ENCODE measurements at regions not wholly inside any gene's neighbourhood (a gene's known extent, or its start where the extent isn't known, plus 50 kb on each side); places are given as distances from the start of the nearest gene placed in this dataset.
"Not testable (repeated sequence)": the region's sequence is repeated elsewhere in the genome, so short reads cannot be mapped to it uniquely, and the experiment has no call there.

DNA sequence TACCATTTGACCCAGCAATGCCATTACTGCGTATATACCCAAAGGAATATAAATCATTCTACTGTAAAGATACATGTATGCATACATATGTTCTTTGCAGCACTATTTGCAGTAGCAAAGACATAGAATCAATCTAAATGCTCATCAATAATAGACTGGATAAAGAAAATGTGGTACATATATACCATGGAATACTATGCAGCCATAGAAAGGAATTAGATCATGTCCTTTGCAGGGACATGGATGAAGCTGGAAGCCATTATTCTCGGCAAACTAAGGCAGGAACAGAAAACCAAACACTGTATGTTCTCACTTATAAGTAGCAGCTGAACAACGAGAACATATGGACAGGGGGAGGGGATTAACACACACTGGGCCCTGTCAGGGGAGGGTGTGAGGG, 54.8 kb upstream of the ZNF30 start:
- not testable (repeated sequence) for DNase-seq

DNA sequence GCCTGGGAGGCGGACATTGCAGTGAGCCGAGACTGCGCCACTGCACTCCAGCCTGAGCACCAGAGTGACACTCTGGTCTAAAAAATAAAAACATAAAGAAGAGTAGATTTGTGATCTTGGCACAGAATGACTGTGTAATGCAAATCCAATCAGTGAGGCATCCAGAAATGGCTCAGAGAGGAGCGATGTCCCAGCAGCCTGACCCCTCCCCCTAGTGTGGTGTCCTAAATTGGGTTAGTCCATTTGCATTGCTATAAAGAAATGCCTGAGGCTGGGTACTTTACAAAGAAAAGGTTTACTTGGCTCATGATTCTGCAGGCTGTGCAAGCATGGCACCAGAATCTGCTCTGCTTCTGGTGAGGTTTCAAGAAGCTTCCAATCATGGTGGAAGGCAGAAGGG, 59.1 kb upstream of the ZNF30 start:
- no peak for DNase-seq

DNA sequence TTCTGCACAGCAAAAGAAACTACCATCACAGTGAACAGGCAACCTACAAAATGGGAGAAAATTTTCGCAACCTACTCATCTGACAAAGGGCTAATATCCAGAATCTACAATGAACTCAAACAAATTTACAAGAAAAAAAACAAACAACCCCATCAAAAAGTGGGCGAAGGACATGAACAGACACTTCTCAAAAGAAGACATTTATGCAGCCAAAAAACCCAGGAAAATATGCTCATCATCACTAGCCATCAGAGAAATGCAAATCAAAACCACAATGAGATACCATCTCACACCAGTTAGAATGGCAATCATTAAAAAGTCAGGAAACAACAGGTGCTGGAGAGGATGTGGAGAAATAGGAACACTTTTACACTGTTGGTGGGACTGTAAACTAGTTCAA, 61.5 kb upstream of the ZNF30 start:
- DNase-seq: not testable (repeated sequence)

DNA sequence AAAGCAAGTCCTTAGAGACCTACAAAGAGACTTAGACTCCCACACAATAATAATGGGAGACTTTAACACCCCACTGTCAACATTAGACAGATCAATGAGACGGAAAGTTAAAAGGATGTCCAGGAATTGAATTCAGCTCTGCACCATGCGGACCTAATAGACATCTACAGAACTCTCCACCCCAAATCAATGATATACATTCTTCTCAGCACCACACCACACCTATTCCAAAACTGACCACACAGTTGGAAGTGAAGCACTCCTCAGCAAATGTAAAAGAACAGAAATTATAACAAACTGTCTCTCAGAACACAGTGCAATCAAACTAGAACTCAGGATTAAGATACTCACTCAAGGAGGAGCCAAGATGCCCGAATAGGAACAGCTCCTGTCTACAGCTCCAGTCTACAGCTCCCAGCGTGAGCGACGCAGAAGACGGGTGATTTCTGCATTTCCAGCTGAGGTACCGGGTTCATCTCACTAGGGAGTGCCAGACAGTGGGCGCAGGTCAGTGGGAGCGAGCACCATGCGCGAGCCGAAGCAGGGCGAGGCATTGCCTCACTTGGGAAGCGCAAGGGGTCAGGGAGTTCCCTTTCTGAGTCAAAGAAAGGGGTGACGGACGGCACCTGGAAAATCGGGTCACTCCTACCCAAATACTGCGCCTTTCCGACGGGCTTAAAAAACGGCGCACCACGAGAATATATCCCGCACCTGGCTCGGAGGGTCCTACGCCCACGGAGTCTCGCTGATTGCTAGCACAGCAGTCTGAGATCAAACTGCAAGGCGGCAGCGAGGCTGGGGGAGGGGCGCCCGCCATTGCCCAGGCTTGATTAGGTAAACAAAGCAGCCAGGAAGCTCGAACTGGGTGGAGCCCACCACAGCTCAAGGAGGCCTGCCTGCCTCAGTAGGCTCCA, 66.6 kb upstream of the ZNF30 start:
- DNase-seq: peak; percentile 13

DNA sequence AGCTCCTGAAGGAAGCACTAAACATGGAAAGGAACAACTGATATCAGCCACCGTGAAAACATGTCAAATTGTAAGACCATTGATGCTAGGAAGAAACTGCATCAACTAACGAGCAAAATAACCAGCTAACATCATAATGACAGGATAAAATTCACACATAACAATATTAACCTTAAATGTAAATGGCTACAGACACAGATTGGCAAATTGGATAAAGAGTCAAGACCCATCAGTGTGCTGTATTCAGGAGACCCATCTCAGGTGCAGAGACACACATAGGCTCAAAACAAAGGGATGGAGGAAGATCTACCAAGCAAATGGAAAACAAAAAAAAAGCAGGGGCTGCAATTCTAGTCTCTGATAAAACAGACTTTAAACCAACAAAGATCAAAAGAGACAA, 67.4 kb upstream of the ZNF30 start:
- not testable (repeated sequence) for DNase-seq

DNA sequence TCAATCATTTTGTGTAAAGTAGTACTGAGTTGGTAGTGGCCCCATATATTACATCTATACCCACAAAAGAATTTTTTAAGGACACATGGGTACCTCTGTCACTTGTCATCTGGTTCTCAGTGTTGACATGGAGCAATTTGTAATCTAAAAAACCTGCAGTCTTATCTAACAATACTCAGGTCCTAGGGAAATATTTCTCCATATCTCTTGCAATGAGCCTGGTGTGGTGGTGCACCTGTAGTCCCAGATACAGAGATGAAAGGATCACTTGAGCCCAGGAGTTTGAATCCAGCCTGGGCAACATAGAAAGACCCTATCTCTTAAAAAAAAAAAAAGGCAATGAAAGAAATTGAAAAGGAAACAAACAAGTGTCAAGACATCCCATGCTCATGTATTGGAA, 70.7 kb upstream of the ZNF30 start:
- no peak for DNase-seq

DNA sequence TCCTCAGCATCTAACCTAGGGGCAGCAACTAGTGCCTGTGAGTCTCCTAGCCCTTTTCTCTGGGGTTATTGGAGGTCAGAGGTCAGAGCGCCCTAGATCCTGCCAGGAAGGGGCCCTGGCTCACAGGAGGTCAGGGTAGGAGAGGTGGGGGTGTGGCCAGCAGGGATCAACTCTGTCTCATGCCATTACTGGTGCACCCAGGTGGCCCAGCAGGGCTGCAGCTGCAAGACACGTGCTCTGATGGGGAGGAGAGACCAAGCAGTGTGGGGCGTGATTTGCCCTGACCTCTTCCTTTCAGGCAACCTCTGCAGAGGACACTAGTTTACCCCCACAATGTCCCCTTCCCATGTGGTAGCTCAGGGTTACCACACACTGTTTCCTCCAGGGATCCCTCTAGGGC, 73.3 kb upstream of the ZNF30 start:
- no peak for DNase-seq

DNA sequence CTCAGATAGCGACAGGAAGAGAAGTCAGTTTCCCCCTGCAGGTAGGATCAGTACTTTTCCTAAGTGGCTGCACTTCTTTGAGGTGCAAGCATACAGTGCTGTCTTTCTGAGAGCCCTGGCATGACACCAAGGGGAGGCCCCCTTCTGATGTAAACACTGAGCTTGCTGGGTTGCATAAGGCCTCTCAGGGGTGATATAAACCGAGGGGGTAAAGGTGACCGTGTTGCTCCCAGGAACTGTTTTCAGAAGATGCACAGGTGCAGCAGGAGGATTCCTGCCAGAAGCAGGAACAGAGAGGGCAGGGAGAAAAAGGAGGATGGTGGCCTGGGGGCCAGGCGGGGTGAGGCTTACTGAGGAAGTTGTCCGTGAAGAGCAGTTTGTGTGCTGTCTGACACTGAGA, 74.0 kb upstream of the ZNF30 start:
- DNase-seq: no peak

DNA sequence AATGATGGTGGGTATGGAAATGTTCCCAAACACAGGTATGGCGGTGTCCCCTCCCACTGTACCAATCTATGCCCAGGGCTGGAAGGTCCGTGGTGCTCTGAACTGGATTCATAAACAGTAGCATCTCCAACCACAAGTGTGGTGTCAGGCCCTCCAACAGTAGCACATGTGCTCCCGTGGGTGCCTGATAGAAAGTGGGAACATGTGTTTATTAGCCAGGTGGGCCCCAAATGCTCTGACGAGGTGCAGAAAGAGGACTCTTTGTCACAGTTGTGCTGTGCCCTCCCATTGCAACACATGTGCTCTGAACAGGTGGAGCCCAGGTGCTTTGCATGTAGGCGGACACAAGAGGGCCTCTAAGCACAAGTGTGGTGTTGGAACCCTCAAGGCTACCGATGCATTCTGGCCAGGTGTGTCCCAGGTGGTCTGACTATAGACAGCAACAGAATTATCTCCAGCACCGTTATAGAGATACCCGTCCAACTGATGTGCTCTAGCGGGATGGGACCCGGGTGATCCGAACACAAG, 75.4 kb upstream of the ZNF30 start:
- DNase-seq: no peak

DNA sequence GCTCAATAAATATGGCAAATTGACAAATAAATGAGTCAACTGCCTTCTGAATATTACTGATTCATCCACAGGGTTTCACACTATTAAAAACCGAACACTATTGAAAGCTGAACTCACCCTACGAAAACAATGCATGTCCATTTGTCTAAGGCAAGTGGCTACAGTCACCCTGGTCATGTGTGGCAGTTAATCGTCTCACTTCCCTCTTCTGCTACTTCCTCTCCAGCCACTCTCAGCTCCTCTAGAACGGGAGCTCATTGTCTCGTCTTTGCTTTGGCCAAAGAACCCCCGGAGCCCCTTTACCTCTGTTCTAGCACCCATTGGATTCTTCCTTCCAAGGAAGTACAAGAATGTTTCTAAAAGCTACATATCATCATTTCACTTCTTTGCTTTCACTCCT, 74.4 kb upstream of the ZNF599 start:
- no peak for DNase-seq

DNA sequence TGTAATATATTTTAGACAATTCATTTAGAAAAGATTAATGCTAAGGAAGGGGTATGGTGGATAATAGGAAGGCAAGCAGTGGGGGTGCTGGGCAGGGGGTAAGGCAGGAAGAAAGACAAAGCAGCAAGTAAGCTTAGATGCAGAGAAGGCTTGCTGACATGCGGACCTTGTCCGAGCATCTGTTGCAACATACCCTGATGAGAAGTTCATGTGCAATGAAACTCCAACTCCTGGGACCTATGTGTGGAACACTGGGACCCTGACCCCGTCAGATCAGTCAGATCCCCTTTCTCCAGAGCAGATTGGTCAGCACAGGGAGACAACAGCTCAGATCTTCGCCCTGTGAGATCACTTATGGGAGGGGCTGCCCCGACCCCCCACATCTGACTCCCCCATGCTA, 71.3 kb upstream of the ZNF599 start:
- no peak for DNase-seq

DNA sequence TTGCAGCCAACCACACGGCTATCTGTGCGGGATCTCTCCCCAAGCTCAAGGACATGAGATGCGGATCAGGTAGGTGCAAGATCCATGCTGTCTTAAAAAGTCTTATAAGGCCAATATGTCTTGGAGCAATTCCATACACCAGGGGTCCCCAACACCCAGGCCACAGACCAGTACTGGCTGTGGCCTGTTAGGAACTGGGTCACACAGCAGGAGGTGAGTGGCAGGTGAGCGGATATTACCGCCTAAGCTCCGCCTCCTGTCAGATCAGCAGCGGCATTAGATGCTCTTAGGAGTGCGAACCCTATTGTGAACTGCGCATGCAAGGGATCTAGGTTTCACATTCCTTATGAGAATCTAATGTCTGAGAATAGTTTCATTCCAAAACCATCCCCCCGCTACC, 68.8 kb upstream of the ZNF599 start:
- DNase-seq: no peak

DNA sequence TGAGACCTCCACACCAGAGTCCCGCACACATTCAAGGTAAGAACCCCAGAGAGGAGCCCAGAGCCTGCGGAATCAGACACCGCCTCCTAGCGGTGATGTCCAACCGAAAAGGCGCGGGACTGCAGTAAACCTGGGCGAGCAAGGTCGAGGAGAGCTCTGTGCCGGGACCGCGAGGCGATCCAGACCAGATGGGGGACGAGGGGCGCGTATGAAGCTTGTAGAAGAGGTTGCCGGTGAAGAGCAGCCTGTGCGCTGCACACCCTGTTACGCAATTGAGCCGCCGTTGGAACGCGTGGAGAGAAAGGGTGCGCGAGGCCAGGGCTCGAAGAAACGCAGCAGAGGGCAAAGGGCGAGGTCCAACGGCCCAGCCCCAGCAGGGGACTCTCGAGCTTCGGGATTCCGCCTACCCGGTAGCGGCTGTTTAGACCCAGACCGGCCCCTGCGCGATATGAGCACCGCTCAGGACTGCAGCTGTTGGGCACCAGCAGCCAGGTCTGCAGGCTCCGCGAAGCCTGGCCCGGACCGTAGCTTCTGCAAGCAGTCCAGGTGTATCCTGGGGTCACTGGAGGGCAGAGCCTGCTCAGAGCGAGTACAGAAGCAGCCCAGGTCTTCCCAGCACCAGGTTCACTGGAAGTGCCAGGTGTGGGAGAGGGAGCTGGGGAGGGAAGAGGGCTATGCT, 65.9 kb upstream of the ZNF599 start:
- peak; percentile 44 for DNase-seq

DNA sequence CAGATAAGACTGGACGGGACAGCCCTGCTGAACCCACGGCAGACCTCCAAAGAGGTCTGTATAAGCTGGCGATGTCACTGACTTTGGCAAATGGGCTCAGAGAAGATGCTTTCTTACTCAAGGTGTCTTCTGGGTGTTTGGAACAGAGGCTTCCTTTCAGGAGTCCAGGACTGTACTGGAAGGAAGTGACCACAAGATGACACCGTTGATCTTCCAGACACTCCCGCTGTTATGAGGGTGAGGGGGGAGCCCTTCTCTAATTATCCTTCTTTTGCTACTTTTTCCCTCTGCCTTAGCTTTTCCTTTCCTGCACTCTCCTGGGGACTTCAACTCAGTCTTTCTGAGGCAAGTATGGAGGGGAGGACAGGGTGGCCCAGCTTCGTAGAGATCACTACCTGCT, 65.2 kb upstream of the ZNF599 start:
- DNase-seq: no peak

DNA sequence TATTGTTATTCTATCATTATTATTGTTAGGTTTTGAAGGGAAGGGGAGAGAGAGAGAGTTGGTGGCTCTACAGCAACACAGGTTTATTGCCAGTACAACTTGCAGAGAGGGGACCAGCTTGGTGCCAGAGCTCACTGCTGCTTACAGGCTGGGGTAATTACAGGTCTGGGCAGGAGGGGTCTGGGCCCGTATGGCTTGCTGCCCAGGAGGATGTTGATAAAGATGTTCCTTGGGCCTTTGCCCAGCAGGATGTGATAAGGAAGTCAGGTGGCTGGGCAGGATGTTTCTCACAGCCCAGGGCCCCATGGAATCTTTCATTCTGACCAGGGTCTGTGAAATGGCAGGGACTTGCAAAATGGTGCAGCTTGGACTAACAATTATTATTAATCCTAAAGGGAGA, 64.2 kb upstream of the ZNF599 start:
- no peak for DNase-seq

DNA sequence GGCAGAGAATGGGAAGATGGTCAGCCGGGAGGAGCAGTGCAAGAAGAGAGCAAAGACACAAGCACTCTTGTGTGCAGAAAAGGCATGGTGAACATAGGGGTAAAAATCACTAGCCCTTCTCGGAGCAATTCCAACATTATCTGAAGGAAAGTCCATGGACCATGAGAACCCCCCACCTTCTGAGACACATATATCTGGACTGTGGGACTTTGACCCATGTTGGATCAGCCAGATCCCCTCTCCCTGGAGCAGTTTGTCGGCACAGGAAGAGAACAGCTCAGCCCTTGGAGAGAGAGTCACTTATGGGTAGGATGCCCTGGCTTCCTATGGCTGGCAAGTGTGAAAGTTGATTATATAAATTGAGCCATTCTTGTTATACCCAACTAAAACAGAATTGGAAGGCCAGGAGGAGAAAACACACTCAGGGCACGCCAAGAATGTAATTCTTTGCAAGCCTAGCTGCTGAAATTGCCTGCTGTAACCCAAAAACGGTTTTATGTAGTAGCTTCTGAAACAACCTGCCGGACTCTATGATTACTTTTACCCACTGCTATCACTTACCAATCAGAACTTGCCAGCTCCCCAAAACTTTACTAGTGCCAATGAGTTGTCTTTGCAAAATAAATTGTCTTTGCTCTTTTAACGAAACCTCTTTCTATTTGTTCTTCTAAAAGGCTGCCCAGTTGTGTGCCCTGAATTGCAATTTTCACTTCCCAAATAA, 62.8 kb upstream of the ZNF599 start:
- no peak for DNase-seq

DNA sequence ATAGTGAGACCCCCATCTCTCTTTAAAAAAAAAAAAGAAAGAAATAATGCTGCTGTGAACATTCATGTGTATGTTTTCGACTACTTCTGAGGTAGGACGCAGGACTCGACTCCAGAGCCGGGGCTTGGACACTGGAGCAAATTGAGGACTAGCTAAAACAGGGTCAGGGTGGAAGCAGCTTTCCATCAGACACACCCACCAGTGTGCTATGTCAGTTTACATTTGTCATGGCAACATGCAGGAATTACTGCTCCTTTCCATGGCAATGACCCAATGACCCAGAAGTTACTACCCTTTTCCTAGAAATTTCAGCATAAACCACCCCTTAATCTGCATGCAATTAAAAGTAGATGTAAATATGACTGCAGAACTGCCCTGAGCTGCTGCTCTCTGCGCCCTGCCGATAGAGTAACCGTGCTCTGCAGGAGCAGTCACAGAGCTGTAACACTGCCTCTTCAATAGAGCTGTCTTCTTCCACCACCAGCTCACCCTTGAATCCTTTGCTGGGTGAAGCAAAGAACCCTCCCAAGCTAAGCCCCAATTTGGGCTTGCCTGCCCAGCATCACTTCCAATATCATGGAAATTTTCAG, 61.6 kb upstream of the ZNF599 start:
- DNase-seq: no peak

DNA sequence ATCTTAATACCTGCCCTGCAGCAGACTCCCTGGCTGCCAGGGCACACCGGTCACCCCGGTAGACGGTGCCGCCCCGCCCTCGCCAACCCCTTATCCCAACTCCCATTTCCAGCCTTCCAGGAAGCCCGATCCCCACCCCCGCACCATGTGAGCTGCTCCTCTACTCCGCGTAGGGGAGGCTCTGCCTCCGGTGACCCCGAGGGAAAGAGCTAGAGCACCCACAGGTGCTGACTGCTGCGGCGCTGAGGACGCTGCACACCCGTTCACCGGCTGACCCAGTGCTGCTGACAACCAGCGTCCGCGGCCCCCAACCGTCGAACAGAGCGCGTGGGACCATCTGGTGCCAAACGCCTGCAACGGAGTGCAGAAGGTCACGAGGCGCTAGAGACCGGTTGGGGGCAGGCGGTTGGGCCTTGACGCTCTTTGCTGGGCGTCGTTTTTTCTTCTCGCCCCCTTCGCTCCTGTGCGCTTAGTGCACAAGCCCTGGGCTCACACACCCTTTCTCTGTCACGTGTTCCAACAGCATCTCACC, 59.6 kb upstream of the ZNF599 start:
- DNase-seq: no peak

DNA sequence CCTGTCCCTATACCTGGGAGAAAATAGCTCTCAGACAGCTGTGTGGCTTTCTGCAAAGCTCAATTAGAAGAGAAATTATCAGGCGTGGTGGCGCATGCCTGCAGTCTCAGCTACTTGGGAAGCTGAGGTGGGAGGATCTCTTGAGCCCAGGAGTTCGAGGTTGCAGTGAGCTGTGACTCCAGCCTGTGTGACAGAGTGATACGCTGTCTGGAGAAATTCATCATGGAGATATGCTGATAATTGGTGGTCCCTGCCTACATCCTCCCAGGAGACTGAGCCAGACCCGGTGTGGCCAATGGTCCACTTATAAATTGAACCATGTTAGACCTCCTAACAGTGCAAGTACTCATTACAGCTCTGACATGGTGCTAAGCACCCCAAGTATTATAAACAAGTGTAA, 58.7 kb upstream of the ZNF599 start:
- DNase-seq: no peak

DNA sequence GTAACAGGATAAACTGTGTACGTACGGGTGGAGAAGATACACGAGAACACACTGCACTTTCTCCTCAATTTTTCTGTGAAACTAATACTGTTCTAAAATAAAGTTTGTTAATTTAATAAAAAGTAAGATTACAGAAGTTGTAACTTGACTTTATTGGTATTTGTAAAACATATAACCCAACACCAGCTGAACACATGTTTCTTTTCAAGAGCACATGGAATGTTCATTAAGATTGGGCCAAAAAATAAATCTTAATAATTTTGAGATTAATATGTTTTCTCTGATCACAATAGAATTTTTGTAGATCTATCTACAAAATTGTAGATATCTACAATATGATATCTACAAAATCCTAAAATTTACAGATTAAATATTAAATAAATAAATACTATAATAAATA, 55.1 kb upstream of the ZNF599 start:
- DNase-seq: no peak

DNA sequence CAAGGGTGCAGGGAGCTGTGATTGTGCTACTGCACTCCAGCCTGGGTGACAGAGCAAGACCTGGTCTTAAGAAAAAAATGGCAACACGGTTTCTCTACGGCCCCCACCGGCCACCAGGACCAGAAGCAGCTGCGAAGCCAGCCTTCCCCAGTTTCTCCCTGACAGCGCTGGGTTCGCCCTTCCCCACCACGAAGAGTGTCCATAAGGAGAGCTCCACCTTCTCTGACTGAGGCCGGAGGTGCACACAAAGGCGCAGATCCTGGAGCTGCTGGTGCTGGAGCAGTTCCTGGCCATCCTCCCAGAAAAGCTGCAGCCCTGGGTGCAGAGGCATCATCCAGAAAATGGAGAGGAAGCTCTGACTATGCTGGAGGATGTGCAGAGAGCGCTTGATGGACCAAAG, 52.2 kb upstream of the ZNF599 start:
- DNase-seq: no peak

DNA sequence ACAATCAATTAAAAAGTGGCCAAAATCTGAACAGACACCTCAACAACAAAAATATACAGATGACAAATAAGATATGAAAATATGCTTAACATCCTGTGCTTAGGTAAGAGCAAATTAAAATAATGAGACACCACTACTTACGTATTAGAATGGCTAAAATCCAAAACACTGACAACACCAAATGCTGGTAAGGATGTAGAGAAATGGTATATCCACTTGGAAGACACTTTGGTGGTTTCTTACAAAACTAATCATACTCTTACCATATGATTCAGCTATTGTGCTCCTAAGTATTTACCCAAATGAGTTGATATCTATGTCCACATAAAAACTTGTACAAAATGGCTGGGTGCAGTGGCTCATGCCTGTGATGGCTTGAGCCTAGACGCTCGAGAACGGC, 51.7 kb upstream of the ZNF599 start:
- no peak for DNase-seq

All from right kidney (tissue), 1 donor.